Renal cortex interstitium (tissue), 11 donors: ENCODE measurements at regions not wholly inside any gene's neighbourhood (a gene's known extent, or its start where the extent isn't known, plus 50 kb on each side); places are given as distances from the start of the nearest gene placed in this dataset.
A peak's percentile ranks its signal among the peaks of the same experiment; 100 is the strongest.

Source experiments
- DNase-seq, 11 donors: peaks; one replicate each; pipeline ENCODE4 v3.0.0-alpha.2; 2013; ENCODE audit warnings: low read depth in 9 of 11, low spot score in 4 of 11; ENCODE audit errors: extremely low read depth in 1 of 11

DNA sequence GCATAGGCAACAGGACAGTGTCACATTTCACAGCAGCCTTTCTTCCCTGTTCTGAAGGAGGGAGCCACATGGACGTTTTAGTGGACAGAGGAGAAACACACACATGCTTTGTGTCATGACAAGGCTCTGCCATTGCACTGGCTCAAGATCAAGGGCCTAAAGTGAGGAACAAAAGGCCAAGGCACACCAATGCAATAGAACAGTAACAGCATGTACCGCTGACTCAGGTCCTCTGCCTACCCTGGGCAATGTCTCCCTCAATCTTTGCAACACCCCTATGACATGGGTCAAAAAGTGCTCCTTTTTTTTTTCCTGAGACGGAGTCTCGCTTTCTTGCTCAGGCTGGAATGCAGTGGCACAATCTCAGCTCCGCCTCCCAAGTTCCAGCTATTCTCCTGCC, 57.8 kb upstream of the SDK1 start:
- DNase-seq = no peak

DNA sequence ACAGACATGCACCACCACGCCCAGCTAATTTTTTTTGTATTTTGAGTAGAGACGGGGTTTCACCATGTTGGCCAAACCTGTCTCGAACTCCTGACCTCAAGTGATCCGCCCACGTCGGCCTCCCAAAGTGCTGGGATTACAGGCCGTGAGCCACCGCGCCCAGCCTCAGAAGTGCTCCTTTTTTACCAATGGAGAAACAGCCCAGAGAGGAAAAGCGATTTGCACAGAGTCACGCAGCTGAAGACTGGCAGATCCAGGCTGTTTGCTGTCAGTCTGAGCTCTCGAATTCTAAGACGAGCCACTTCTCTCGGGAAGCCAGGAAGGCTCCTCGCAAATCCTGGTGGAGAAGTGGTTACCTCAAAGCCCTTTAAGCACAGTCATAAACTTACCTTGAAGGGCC, 57.4 kb upstream of the SDK1 start:
- no peak for DNase-seq

DNA sequence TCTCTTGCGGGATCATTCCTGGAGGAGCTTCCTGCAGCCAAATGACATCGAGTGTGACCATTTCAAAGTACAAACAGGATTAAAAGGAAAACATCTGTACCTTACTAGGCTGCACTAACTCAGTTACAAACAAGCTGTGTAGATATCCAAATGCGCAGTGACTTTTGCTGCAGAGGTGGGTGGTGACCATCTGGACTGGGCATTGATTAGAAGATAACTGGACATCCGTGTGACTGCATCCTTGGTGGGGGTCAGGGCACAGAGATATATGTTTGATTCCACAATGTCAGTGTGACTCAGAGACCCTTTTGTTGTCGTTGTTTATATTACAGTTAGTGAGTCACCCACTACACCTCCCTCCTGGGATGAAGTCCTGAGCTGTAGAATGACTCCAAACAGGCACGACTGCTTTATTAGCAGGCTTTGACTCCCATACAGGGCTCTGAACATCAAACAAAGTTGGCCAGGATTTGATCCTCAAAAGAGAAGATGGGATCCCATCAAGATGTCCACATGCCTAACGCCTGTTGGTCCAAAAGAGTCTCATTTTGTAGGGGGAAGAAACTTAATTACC, 56.7 kb upstream of the SDK1 start:
- DNase-seq = no peak

DNA sequence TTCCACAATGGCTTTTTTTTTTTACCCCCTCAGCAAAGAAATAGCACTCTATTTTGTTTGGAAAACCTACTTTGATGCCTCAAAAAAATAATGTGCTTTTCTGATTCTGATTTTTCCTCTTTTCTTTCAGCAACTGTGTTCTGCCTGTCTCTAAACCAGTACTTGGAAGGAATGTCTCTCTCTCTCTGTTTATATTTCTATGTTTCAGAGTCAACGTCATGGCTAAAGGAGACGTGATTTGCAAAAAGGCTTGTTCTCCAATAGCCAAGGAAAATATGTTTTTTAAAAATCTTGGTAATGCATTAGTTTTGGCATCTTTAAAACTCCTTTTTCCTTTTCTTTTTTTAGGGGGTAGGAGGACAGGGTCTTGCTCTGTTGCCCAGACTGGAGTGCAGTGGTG, 56.0 kb upstream of the SDK1 start:
- DNase-seq = no peak

DNA sequence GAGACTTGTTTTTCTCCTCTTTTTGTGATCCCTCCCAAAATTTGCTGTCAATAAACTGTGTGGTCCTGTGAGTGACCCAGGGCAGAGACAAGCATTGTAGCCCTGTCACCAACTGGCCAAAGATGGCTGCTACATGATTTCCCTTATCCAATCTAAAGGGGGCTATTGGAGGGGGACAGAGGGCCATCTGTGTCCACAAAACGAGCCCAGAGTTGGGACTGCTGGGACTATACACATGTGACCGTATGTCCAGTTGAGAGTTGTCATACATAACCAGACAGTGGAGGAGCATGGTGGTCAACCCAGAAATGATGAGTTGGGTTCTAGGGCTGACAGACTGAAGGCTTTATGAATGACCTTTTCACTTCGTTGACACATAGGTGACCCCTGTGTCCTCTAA, 55.3 kb upstream of the SDK1 start:
- DNase-seq = no peak

DNA sequence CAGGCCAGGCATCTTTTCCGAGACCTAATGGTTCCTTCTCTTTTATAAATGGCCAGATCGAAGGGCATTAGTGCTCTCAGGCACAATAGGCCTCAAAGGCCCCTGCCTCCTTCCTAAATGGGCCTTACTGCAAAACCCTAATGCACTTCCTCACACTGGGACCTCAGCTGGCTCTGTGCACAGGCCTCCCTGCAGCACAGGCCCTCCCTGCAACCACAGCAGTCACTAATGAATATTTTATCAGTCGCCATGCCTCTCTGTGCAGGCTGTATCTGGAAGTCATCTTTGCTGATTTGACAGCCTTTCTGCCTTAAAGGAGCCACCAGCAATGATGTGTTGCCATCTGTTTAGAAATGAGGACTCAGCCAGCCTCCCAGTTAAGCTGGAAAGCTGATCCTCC, 54.9 kb upstream of the SDK1 start:
- no peak for DNase-seq

DNA sequence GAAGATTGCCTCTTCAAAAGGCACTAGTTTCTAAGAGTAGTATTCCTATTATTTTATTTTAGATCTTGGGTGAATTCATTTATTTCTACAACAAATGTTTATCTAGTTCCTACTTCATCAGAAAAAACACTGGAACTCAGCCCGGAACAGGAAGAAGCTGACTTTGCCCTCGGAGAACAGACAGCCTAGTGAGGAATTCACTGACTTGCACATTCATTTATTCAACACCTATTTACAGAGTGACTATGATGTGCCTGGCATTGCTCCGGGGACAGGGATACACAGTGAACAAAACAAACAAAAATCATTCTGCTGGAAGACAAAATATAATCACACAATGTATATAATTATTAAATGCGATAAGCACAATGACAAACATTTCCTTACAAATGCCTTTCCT, 54.4 kb upstream of the SDK1 start:
- DNase-seq = no peak

DNA sequence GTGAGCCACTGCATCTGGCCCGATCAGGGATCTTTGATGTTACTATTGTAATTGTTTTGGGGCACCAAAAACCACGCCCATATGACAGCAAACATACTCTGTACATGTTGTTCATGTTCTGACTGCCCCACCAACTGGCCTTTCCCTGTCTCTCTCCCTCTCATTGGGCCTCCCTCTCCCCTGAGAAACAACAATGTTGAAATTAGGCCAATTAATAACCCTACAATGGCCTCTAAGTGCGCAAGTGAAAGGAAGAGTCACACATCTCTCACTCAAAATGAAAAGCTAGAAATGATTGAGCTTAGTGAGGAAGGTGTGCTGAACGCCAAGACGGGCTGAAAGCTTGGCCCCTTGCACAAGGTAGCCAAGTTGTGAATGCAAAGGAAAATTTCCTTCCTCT, 50.3 kb upstream of the SDK1 start:
- DNase-seq = peak in 1 of 11 donors; percentile 11
